Panc1 (cell line): ENCODE measurements at regions not wholly inside any gene's neighbourhood (a gene's known extent, or its start where the extent isn't known, plus 50 kb on each side); places are given as distances from the start of the nearest gene placed in this dataset.

ENCODE experiments used
- ATAC-seq: fragments of 200-7000 bp; cut with Tn5 transposase; 2 replicates; pipeline ENCODE4 v1.9.1; 2020; ENCODE audit warnings: mild to moderate bottlenecking, moderate library complexity
- BruUV-seq: library from RNA; stranded (reverse); fragments of 400-500 nt; replicated peaks from 2 replicates; lab custom pipeline; 2021; lab: Mats Ljungman, UMichigan
- CTCF ChIA-PET: fragments of 300-600 bp; sonication (Branson Sonifier 250); formaldehyde crosslinking; loops from one replicate; lab custom pipeline; 2022; ENCODE audit warnings: antibody characterized with exemption; lab: Charles Lee
- POLR2A ChIA-PET: fragments of 300-600 bp; sonication (Branson Sonifier 250); formaldehyde crosslinking; loops from one replicate; lab custom pipeline; 2022; ENCODE audit warnings: antibody characterized with exemption; lab: Charles Lee
- DNase-seq: peaks from one replicate; pipeline ENCODE4 v3.0.0-alpha.2; 2010; ENCODE audit warnings: low read depth, low spot score
- H3K27ac ChIP-seq: 2 replicates; pipeline ENCODE4 v1.5.1; 2011; ENCODE audit warnings: mild to moderate bottlenecking, low read length, inconsistent platforms
- H3K27me3 ChIP-seq: fragments of 200-500 bp; sonication (Bioruptor generic); 2 replicates; pipeline ENCODE4 v1.6.0; 2014; ENCODE audit warnings: low read length, inconsistent platforms; ENCODE audit not compliant: control insufficient read depth, insufficient read depth
- H3K36me3 ChIP-seq: fragments of 200-500 bp; sonication (Bioruptor generic); 2 replicates; pipeline ENCODE4 v1.5.1; 2014; ENCODE audit warnings: inconsistent platforms, mild to moderate bottlenecking, low read length, moderate library complexity; ENCODE audit not compliant: control insufficient read depth, insufficient read depth
- H3K4me1 ChIP-seq: 2 replicates; pipeline ENCODE4 v1.5.1; 2011; ENCODE audit warnings: inconsistent platforms, mild to moderate bottlenecking, low read length, moderate library complexity; ENCODE audit not compliant: control insufficient read depth, insufficient read depth
- H3K4me3 ChIP-seq, 2 experiments: 2 replicates each; pipeline ENCODE4 v1.5.1; 2011 to 2012; ENCODE audit warnings: low read depth in 2 of 2, low read length in 2 of 2, mild to moderate bottlenecking in 2 of 2, inconsistent platforms in 1 of 2, moderate library complexity in 1 of 2
- H3K9me3 ChIP-seq: fragments of 200-500 bp; sonication (Bioruptor generic); 2 replicates; pipeline ENCODE4 v1.5.1; 2014; ENCODE audit warnings: low read depth, mild to moderate bottlenecking, inconsistent platforms, low read length, moderate library complexity; ENCODE audit not compliant: control insufficient read depth, insufficient read depth
- POLR2AphosphoS5 ChIP-seq: IDR thresholded peaks from 2 replicates; pipeline ENCODE4 v1.6.1; 2012; ENCODE audit warnings: mild to moderate bottlenecking, low read depth, low read length, moderate library complexity
- SIN3A ChIP-seq: IDR thresholded peaks from 2 replicates; pipeline ENCODE4 v1.6.1; 2012; ENCODE audit warnings: low read depth, mild to moderate bottlenecking, low read length, moderate library complexity, borderline replicate concordance; ENCODE audit not compliant: insufficient read depth
- TCF7L2 ChIP-seq: IDR thresholded peaks from 2 replicates; pipeline ENCODE4 v1.6.1; 2011; ENCODE audit warnings: mild to moderate bottlenecking, low read depth, low read length, inconsistent platforms
- in situ Hi-C: cut with HindIII; loops from 2 replicates; pipeline ENCODE4 v1.10.0; 2016; ENCODE audit warnings: low sequenced_read_pairs, low pct_unique_long_range_greater_than_20kb
- intact Hi-C: fragments of 100-400 bp; cut with micrococcal nuclease; formaldehyde crosslinking; loops from one replicate; pipeline ENCODE4 v1.10.0; 2022; ENCODE audit not compliant: unreplicated experiment
- TF ChIP-seq, protein P1 (sequence below): fragments of 450-650 bp; IDR thresholded peaks from 2 replicates; pipeline ENCODE4 v1.5.1; 2017; ENCODE audit warnings: mild to moderate bottlenecking
- TF ChIP-seq, protein P2 (sequence below), 2 experiments: IDR thresholded peaks; 2 replicates each; pipeline ENCODE4 v1.6.1; 2011 to 2012; ENCODE audit warnings: low read depth in 2 of 2, control low read depth in 1 of 2, low read length in 1 of 2, mild to moderate bottlenecking in 1 of 2, moderate library complexity in 1 of 2; ENCODE audit not compliant: insufficient read depth in 1 of 2

DNA sequence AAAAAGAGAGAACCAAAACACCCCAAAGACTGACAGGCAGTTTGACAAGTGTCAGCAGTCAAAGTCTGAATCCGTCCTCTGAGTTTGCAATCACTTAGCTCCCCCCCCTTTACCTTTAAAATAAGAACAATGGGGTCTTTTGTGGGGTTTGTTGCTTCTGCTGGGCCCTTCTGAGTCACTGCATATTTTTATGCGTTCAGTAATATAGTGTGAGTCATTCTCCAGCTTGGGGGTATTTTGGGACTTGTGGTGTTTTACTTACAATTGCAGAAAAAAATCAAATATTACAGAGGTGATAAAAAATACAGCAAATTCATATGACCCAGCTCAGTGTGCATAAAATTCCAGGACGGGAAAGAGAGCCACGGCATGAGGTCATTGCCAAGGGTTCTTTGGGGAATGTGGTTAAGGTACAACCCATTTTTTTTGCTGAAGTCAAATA, 120.1 kb downstream of the CYLD start:
- no TSS peak for BruUV-seq
- intact Hi-C loops (no loop called here), in situ Hi-C loops (no loop called here)
- H3K9me3 ChIP-seq: no peaks in the 10 kb centered on the region
- ChIA-PET POLR2A (no interaction called here), CTCF (no interaction called here)
- H3K4me1 ChIP-seq: no peaks in the 10 kb centered on the region
- no peak overlapping the region for H3K27ac ChIP-seq
- ATAC-seq (peak; percentile 83; the same call in 1 of the 2 replicates), DNase-seq (no peak)
- H3K27me3 ChIP-seq: no peaks in the 10 kb centered on the region
- TF ChIP-seq POLR2AphosphoS5: no peak
- no peak for TF ChIP-seq SIN3A
- no peak for TF ChIP-seq TCF7L2
- TF ChIP-seq, protein P1, sequence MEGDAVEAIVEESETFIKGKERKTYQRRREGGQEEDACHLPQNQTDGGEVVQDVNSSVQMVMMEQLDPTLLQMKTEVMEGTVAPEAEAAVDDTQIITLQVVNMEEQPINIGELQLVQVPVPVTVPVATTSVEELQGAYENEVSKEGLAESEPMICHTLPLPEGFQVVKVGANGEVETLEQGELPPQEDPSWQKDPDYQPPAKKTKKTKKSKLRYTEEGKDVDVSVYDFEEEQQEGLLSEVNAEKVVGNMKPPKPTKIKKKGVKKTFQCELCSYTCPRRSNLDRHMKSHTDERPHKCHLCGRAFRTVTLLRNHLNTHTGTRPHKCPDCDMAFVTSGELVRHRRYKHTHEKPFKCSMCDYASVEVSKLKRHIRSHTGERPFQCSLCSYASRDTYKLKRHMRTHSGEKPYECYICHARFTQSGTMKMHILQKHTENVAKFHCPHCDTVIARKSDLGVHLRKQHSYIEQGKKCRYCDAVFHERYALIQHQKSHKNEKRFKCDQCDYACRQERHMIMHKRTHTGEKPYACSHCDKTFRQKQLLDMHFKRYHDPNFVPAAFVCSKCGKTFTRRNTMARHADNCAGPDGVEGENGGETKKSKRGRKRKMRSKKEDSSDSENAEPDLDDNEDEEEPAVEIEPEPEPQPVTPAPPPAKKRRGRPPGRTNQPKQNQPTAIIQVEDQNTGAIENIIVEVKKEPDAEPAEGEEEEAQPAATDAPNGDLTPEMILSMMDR: no peak
- TF ChIP-seq, protein P2, sequence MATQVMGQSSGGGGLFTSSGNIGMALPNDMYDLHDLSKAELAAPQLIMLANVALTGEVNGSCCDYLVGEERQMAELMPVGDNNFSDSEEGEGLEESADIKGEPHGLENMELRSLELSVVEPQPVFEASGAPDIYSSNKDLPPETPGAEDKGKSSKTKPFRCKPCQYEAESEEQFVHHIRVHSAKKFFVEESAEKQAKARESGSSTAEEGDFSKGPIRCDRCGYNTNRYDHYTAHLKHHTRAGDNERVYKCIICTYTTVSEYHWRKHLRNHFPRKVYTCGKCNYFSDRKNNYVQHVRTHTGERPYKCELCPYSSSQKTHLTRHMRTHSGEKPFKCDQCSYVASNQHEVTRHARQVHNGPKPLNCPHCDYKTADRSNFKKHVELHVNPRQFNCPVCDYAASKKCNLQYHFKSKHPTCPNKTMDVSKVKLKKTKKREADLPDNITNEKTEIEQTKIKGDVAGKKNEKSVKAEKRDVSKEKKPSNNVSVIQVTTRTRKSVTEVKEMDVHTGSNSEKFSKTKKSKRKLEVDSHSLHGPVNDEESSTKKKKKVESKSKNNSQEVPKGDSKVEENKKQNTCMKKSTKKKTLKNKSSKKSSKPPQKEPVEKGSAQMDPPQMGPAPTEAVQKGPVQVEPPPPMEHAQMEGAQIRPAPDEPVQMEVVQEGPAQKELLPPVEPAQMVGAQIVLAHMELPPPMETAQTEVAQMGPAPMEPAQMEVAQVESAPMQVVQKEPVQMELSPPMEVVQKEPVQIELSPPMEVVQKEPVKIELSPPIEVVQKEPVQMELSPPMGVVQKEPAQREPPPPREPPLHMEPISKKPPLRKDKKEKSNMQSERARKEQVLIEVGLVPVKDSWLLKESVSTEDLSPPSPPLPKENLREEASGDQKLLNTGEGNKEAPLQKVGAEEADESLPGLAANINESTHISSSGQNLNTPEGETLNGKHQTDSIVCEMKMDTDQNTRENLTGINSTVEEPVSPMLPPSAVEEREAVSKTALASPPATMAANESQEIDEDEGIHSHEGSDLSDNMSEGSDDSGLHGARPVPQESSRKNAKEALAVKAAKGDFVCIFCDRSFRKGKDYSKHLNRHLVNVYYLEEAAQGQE (IDR thresholded peaks at IDR 0.05; ENCODE audit: insufficient read depth in 1 of 2, low read depth in 2 of 2, low read length in 1 of 2): no peak
- H3K4me3 ChIP-seq: no peak overlapping the region
- no peaks in the 10 kb centered on the region for H3K36me3 ChIP-seq

DNA sequence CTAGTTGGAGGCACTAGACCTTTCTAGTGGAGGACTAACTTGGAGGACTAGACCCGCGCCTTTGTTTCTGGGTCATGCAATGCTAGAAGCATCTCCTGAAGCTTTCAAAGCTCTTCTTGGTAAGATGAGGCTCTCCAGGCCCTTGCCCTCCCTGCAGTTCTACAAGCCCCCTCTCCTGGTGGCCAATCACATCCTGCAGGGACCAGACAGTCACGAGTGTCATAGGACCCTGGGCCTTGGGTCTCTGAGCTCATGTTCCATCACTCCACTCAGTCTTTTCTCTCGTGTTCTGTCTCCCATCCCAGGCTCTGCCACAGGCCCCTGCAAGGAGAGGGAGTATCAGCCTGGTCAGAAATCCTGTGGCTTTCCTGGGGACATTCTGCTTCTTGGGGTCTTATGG, 119.6 kb downstream of the CYLD start:
- H3K27ac ChIP-seq: no peak overlapping the region
- no peaks in the 10 kb centered on the region for H3K36me3 ChIP-seq
- intact Hi-C loops: no loop called here
- ATAC-seq (no peak), DNase-seq (no peak)
- H3K4me3 ChIP-seq: no peak overlapping the region
- TF ChIP-seq TCF7L2 (no peak), SIN3A (no peak), POLR2AphosphoS5 (no peak)
- TF ChIP-seq, protein P2 (IDR thresholded peaks at IDR 0.05; ENCODE audit: insufficient read depth in 1 of 2, low read depth in 2 of 2, low read length in 1 of 2): no peak
- TF ChIP-seq, protein P1: no peak
- POLR2A ChIA-PET: no interaction called here
- CTCF ChIA-PET: no interaction called here
- no peaks in the 10 kb centered on the region for H3K4me1 ChIP-seq
- H3K9me3 ChIP-seq: no peaks in the 10 kb centered on the region
- in situ Hi-C loops: no loop called here
- no peaks in the 10 kb centered on the region for H3K27me3 ChIP-seq
- no TSS peak for BruUV-seq
